Hepatocyte (in vitro differentiated cells): ENCODE measurements at regions not wholly inside any gene's neighbourhood (a gene's known extent, or its start where the extent isn't known, plus 50 kb on each side); places are given as distances from the start of the nearest gene placed in this dataset.

Experiments
- CTCF ChIP-seq: fragments of 200-600 bp; sonication (generic); IDR thresholded peaks from 2 replicates; pipeline ENCODE4 v1.5.1; 2016; ENCODE audit warnings: antibody characterized with exemption, mild to moderate bottlenecking; ENCODE audit not compliant: poor library complexity
- EZH2phosphoT487 ChIP-seq: fragments of 200-600 bp; sonication (generic); IDR thresholded peaks from one replicate; pipeline ENCODE4 v1.6.1; 2018; ENCODE audit warnings: antibody characterized with exemption, mild to moderate bottlenecking, low read depth, moderate library complexity; ENCODE audit not compliant: unreplicated experiment, severe bottlenecking

GRCh38 chr22:49289822-49290679 lies 537.6 kb downstream of the BRD1 start:
- TF ChIP-seq CTCF (no peak), EZH2phosphoT487 (no peak)
